ENCODE measurements at regions not wholly inside any gene's neighbourhood (a gene's known extent, or its start where the extent isn't known, plus 50 kb on each side); places are given as distances from the start of the nearest gene placed in this dataset.
"Not testable (repeated sequence)": the region's sequence is repeated elsewhere in the genome, so short reads cannot be mapped to it uniquely, and the experiment has no call there.

DNA sequence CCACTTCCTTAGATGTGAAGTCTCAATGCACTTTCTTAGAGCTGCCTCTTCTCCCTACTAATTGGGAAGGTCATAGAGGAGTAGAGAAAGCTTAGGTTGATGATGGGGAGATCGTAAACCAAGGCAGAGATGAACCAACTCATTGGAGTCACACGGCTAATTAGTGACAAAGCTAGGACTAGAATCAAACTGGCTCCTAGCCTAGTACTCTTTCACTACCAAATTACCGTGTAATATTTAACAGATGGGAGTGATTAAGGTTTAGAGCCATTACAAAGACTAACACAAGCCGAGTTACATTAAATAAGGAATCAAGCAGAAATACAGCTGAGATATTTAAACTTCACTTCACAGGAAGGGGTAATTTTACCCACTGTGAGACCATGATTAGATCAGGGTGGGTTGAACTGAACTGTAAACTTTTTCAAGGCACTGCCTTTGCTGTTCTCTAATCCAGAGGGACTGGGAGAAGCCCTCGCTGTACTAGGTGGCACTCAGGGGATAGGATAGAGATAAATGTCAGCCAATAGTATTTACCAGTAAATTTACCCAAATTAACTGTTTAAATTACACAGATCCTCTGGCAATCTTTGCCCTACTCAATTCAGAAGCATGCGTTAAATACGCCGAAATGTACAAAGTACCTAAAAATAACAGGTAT lies 166.4 kb upstream of the PIK3R1 start:
- peaks cover 23% of the 10 kb centered on the region for H3K27me3 Mint-ChIP-seq (ENCODE audit: low read depth)
- peaks cover 2 to 4% of the 10 kb centered on the region in 2 donors for H3K36me3 Mint-ChIP-seq (ENCODE audit: insufficient read depth in 2 of 2)
- peaks cover 7 to 8% of the 10 kb centered on the region in 2 donors for H3K9me3 Mint-ChIP-seq
- H3K27ac Mint-ChIP-seq: no peak overlapping the region
- H3K4me1 Mint-ChIP-seq (ENCODE audit: low read depth): no peaks in the 10 kb centered on the region
- H3K4me3 Mint-ChIP-seq: no peak overlapping the region
- no peak for DNase-seq
- ATAC-seq (replicated peaks in 1 of 2): no peak

DNA sequence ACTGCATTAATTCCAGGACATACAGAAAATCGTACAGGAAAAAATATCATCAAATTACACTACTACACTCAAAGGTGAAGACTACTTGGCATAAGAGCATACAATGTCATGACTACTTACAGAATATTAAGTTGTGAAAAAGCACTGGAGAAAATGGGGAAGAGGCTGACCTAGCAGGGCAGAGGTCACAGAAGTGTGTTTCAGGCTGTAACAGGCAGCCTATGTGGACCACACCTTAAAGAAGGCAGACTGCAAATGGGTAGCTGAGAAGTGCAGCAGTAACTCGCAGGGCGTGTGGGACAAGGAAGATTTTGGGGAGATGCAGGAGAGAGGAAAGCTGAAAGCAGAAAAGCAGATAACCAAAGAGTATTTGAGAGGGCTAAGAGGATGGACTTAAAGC lies 167.0 kb upstream of the PIK3R1 start:
- no peak overlapping the region for H3K4me3 Mint-ChIP-seq
- H3K36me3 Mint-ChIP-seq (ENCODE audit: insufficient read depth in 2 of 2): peaks cover 2 to 4% of the 10 kb centered on the region in 2 donors
- H3K27ac Mint-ChIP-seq: no peak overlapping the region
- DNase-seq: no peak
- H3K9me3 Mint-ChIP-seq: peaks cover 7 to 8% of the 10 kb centered on the region in 2 donors
- H3K4me1 Mint-ChIP-seq (ENCODE audit: low read depth): no peaks in the 10 kb centered on the region
- H3K27me3 Mint-ChIP-seq (ENCODE audit: low read depth): peaks cover 23% of the 10 kb centered on the region
- no peak for ATAC-seq (replicated peaks in 1 of 2)

DNA sequence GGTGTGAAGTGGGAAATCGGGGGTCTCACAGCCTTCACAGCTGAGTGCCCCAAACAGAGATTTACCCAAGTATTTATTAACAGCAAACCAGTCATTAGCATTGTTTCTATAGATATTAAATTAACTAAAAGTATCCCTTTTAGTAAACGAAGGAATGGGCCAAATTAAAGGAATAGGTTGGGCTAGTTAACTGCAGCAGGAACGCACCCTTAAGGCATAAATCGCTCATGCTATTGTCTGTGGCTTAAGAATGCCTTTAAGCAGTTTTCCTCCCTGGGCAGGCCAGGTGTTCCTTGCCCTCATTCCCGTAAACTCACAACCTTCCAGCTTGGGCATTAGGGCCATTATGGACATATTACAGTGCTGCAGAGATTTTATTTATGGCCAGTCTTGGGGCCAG lies 167.5 kb upstream of the PIK3R1 start:
- peaks cover 23% of the 10 kb centered on the region for H3K27me3 Mint-ChIP-seq (ENCODE audit: low read depth)
- not testable (repeated sequence) for H3K4me3 Mint-ChIP-seq; H3K4me1 Mint-ChIP-seq (ENCODE audit: low read depth); DNase-seq; H3K9me3 Mint-ChIP-seq; H3K27ac Mint-ChIP-seq; H3K36me3 Mint-ChIP-seq (ENCODE audit: insufficient read depth in 2 of 2); ATAC-seq (replicated peaks in 1 of 2)

DNA sequence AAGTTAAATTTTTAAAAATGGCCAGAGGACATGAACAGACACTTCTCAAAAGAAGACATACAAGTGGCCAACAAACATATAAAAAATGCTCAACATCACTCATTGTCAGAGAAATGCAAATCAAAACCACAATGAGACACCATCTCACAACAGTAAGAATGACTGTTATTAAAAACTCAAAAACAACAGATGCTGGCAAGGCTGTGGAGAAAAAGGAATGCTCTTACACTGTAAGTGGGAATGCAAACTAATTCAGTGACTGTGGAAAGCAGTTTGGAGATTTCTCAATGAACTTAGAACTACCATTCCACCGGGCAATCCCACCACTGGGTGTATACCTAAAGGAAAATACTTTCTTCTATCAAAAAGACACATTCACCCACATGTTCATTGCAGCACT lies 168.5 kb upstream of the PIK3R1 start:
- Mint-ChIP-seq H3K4me3 (no peak overlapping the region), H3K36me3 (ENCODE audit: insufficient read depth in 2 of 2) (peaks cover 2 to 4% of the 10 kb centered on the region in 2 donors), H3K9me3 (peaks cover 7 to 8% of the 10 kb centered on the region in 2 donors), H3K27ac (no peak overlapping the region), H3K4me1 (ENCODE audit: low read depth) (no peaks in the 10 kb centered on the region), H3K27me3 (ENCODE audit: low read depth) (peaks cover 23% of the 10 kb centered on the region)
- ATAC-seq (replicated peaks in 1 of 2) (no peak), DNase-seq (no peak)

DNA sequence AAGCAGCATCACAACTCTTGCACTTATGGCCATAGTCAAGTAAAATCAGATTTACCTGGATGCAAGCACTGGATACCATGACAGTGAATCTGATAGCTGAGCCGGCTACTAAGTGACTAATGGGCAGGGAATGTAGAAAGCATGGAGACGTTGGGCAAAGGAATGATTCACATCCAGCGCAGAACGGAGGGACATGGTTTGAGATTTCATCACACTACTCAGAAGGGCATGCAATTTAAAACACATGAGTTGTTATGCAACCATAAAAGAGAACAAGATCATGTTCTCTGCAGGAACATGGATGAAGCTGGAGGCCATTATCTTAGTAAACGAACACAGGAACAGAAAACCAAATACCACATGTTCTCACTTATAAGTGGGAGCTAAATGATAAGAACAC lies 169.1 kb upstream of the PIK3R1 start:
- no peak for ATAC-seq (replicated peaks in 1 of 2)
- peaks cover 23% of the 10 kb centered on the region for H3K27me3 Mint-ChIP-seq (ENCODE audit: low read depth)
- peaks cover 7 to 8% of the 10 kb centered on the region in 2 donors for H3K9me3 Mint-ChIP-seq
- no peaks in the 10 kb centered on the region for H3K4me1 Mint-ChIP-seq (ENCODE audit: low read depth)
- DNase-seq: no peak
- no peak overlapping the region for H3K4me3 Mint-ChIP-seq
- peaks cover 2 to 4% of the 10 kb centered on the region in 2 donors for H3K36me3 Mint-ChIP-seq (ENCODE audit: insufficient read depth in 2 of 2)
- H3K27ac Mint-ChIP-seq: no peak overlapping the region

DNA sequence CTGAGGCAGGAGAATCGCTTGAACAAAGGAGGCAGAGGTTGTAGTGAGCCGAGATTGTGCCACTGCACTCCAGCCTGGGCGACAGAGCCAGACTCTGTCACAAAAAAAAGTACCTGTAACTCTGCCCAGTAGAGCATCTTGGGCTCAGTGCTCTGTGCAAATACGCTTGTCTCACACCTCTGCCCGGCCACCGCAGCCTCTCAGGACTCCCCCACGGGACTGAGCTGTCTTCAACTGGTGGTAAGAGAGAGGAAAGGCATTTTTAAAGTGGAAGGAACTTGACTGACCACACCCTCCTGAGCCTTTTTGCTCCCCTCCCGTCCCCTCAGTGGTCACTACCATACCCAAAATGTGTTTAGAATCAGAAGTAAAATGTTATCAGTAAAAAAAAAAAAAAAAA lies 174.3 kb upstream of the PIK3R1 start:
- Mint-ChIP-seq H3K27ac (no peak overlapping the region), H3K27me3 (ENCODE audit: low read depth) (no peaks in the 10 kb centered on the region), H3K9me3 (no peaks in the 10 kb centered on the region), H3K4me3 (no peak overlapping the region), H3K4me1 (ENCODE audit: low read depth) (no peaks in the 10 kb centered on the region), H3K36me3 (ENCODE audit: insufficient read depth in 2 of 2) (no peaks in the 10 kb centered on the region)
- DNase-seq (no peak), ATAC-seq (replicated peaks in 1 of 2) (no peak)

DNA sequence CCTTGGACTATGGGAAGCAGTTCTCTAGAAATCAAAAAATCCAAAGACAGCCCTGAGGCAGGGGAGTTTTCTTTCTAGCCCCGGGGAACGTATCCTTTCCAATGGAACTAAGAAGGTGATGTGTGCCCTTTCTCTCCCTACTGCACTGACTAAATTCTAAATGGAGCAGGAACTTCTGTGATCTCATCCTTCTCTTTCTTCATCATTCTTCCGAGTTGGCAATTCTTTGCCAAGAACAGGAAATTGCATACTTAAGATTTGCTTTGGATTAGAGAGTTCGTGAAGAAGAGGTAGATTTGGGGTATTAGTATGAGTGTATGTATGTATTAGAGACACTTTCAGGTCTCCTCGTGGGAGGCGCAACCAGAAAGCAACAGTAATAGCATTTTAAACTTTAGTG lies 178.0 kb upstream of the PIK3R1 start:
- no peak overlapping the region for H3K4me3 Mint-ChIP-seq
- ATAC-seq (replicated peaks in 1 of 2): no peak
- H3K9me3 Mint-ChIP-seq: no peaks in the 10 kb centered on the region
- no peaks in the 10 kb centered on the region for H3K4me1 Mint-ChIP-seq (ENCODE audit: low read depth)
- H3K36me3 Mint-ChIP-seq (ENCODE audit: insufficient read depth in 2 of 2): no peaks in the 10 kb centered on the region
- H3K27ac Mint-ChIP-seq: no peak overlapping the region
- no peaks in the 10 kb centered on the region for H3K27me3 Mint-ChIP-seq (ENCODE audit: low read depth)
- no peak for DNase-seq

DNA sequence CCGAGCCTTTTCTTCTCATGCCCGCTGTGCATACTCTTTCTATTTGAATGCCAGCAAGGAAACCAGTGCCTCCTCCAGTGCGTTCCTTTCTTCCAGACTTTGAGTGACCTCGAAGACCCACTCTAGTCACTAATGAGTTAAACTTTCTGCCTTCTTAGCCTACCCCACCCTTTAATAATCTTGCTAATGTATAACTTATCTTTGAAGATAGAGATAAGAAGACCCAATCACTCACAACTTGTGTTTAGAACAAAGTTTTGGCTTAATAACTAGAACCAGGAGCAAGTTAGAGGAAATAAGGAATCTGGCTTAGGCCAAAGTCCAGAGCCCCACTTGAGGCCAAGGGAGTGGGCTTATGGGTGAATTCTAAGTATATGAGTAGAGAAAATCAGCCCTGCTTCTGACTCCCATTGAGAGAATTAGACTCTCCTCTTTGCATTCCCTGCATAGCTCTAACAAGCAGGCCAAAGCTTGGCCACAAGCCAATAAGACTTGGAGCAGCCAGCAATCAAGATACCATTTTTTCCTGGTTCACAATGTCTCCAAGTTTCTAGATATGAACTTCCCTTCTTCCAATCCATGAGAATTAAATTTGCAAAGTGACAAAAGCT lies 181.5 kb upstream of the PIK3R1 start:
- H3K27ac Mint-ChIP-seq: no peak overlapping the region
- no peaks in the 10 kb centered on the region for H3K4me1 Mint-ChIP-seq (ENCODE audit: low read depth)
- no peaks in the 10 kb centered on the region for H3K9me3 Mint-ChIP-seq
- DNase-seq (no peak), ATAC-seq (replicated peaks in 1 of 2) (no peak)
- H3K27me3 Mint-ChIP-seq (ENCODE audit: low read depth): no peaks in the 10 kb centered on the region
- no peak overlapping the region for H3K4me3 Mint-ChIP-seq
- H3K36me3 Mint-ChIP-seq (ENCODE audit: insufficient read depth in 2 of 2): no peaks in the 10 kb centered on the region

DNA sequence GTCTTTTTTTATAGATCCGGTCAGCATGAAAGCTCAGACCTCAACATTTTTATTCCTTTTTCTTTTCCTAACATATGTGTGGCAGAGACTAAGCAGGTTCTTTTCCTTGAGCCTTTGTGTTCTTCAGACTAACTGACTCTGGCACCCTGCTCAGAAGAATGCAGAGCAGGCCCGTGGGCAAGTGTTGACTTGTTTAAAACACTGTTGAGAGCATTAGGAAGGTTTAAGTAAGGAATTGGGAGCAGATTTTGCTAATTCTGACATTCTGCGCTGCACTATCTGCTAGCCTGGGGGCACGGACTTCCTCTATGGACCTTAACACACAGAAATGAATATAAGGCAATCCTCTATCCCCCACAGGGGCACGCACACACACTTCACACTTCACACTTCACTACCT lies 182.5 kb upstream of the PIK3R1 start:
- Mint-ChIP-seq H3K27me3 (ENCODE audit: low read depth) (no peaks in the 10 kb centered on the region), H3K27ac (no peak overlapping the region), H3K4me3 (no peak overlapping the region), H3K9me3 (no peaks in the 10 kb centered on the region), H3K36me3 (ENCODE audit: insufficient read depth in 2 of 2) (no peaks in the 10 kb centered on the region), H3K4me1 (ENCODE audit: low read depth) (no peaks in the 10 kb centered on the region)
- ATAC-seq (replicated peaks in 1 of 2) (no peak), DNase-seq (no peak)

DNA sequence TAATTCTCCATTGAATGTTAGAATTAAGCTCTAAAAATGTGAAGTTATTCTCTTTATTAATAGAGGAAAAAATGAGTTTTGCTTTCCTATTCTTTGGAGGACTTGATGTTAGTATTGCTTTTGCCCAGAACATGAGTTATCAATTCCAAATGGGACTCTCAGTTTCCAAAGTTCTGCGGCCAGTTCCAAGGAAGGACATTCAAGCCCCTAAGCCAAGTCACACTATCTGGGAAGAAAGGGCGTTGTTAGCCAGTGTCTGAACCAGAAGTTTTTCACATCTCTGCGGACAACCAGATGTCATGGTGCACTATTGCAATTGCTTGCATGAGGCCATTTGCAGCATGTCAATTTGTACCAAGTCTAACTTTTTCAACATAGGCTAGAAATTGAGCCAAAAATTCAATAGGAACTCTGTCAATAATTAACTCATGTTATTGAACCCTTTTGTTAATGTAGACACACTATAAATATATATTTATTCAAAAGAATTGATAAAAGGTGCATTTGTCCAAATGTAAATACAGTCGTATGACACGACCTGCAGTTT lies 183.3 kb upstream of the PIK3R1 start:
- no peaks in the 10 kb centered on the region for H3K4me1 Mint-ChIP-seq (ENCODE audit: low read depth)
- no peaks in the 10 kb centered on the region for H3K36me3 Mint-ChIP-seq (ENCODE audit: insufficient read depth in 2 of 2)
- no peak overlapping the region for H3K4me3 Mint-ChIP-seq
- DNase-seq (no peak), ATAC-seq (replicated peaks in 1 of 2) (no peak)
- H3K27me3 Mint-ChIP-seq (ENCODE audit: low read depth): no peaks in the 10 kb centered on the region
- H3K27ac Mint-ChIP-seq: no peak overlapping the region
- no peaks in the 10 kb centered on the region for H3K9me3 Mint-ChIP-seq

DNA sequence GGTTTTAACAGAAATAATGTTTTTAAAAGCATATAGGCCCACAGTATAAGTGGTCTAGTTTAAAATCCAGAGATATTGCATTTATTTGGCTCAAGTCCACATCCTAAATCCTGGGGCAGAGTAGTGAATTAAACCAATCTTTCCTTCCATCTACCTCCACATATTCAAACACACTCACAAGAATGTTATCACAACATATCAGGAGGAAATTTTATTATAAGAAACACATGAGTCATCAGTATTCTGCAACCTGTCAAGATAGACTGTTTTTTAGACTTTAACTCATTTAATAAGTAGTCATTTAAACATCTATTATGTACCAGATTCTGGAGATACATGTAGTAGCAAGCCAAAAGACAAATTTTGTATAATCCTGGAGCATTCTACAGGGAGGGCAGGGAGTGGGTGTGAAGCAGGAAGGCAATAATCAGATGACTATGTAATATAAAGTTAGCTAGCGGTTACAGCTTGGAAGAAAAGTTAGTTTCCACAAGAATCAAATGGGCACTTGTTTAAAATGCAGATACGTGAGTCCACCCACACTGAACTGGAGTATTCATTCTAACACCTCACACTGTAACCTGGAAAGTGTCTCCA lies 187.3 kb upstream of the PIK3R1 start:
- H3K4me3 Mint-ChIP-seq: no peak overlapping the region

DNA sequence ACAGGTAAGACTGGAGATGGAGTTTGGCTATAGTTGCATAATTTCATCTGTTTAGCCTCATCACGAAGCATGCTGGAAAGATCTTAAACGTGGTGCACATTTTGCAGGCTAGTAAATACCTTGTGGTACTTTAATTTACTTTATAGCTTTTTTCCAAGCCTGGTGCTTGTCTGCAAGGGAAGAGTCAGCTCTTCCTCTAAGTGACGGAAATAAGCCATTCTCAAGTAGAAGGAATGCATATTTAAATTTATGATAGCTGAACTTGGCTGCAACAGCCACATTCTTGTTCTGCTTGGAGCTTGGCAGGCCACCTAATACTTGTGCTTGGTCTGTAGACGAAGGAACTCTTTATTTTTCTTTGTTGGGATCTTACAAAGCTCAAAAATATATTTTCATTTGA lies 188.0 kb upstream of the PIK3R1 start:
- DNase-seq (no peak), ATAC-seq (replicated peaks in 1 of 2) (no peak)
- H3K27ac Mint-ChIP-seq: no peak overlapping the region
- H3K4me1 Mint-ChIP-seq (ENCODE audit: low read depth): no peaks in the 10 kb centered on the region
- no peaks in the 10 kb centered on the region for H3K27me3 Mint-ChIP-seq (ENCODE audit: low read depth)
- H3K36me3 Mint-ChIP-seq (ENCODE audit: insufficient read depth in 2 of 2): no peaks in the 10 kb centered on the region
- H3K4me3 Mint-ChIP-seq: no peak overlapping the region
- H3K9me3 Mint-ChIP-seq: no peaks in the 10 kb centered on the region

More for the DNA sequence above, 187.3 kb upstream of the PIK3R1 start:
- no peaks in the 10 kb centered on the region for H3K27me3 Mint-ChIP-seq (ENCODE audit: low read depth)
- H3K9me3 Mint-ChIP-seq: no peaks in the 10 kb centered on the region
- H3K36me3 Mint-ChIP-seq (ENCODE audit: insufficient read depth in 2 of 2): no peaks in the 10 kb centered on the region
- H3K27ac Mint-ChIP-seq: no peak overlapping the region
- no peak for DNase-seq
- H3K4me1 Mint-ChIP-seq (ENCODE audit: low read depth): no peaks in the 10 kb centered on the region
- ATAC-seq (replicated peaks in 1 of 2): no peak

DNA sequence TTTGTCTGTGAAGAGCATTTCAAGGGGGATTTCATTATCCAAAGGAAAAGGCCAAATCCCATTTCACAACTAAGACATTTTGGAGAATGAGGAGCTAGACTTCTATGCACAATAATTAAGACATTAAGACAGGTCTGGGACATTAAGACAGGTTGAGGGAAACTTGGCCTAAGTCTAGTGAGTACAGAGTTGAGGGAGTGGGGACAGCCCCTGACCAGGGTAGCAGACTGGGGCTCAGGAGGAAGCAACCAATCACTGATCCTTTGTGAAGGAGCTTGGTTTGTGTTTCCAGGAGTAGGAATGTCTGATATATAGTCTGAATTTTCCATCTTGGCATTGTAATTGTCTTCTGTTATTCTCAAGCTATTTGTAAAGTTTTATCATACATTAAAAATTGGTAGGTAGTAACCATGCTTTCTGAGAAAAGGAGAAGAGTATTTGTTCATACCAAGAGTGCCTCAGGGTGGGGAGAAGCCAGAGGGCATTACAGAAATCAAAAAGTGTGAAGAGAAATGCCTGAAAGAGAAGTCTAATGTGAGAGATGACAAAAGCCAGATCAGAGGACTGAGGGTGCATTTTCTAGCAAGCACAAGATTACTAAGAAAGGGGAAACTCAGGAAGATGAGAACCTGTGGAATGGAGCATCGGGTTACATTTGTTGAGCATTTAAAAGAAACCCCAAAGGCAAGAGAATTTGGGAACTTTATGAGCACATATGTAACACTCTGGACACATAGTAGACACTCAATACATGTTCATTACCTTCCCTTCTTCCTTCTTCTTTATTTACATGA lies 189.3 kb upstream of the PIK3R1 start:
- no peaks in the 10 kb centered on the region for H3K9me3 Mint-ChIP-seq
- H3K27me3 Mint-ChIP-seq (ENCODE audit: low read depth): no peaks in the 10 kb centered on the region

More for the DNA sequence above, 189.3 kb upstream of the PIK3R1 start:
- ATAC-seq (replicated peaks in 1 of 2) (peak in 1 of 2 donors; percentile 49), DNase-seq (no peak)
- no peaks in the 10 kb centered on the region for H3K36me3 Mint-ChIP-seq (ENCODE audit: insufficient read depth in 2 of 2)
- H3K4me3 Mint-ChIP-seq: no peak overlapping the region
- no peaks in the 10 kb centered on the region for H3K4me1 Mint-ChIP-seq (ENCODE audit: low read depth)
- no peak overlapping the region for H3K27ac Mint-ChIP-seq

All from activated T-cell treated with anti-CD3 and anti-CD28 coated beads, Interleukin-2, amount 50 U/mL, for 72 hours (primary cell).